Gastroesophageal sphincter (tissue), 4 donors: ENCODE measurements at regions not wholly inside any gene's neighbourhood (a gene's known extent, or its start where the extent isn't known, plus 50 kb on each side); places are given as distances from the start of the nearest gene placed in this dataset.

Experiments
- ATAC-seq: fragments of 150-250 bp; one replicate; pipeline ENCODE4 v1.9.1; 2016; ENCODE audit warnings: mild to moderate bottlenecking, moderate library complexity
- H3K27ac ChIP-seq, 4 donors: fragments of 200-600 bp; sonication (generic) in 3 of 4; 1 replicate in 3 of 4; 2 replicates in 1 of 4; pipeline ENCODE4 v1.5.1; 2016 to 2019
- H3K27me3 ChIP-seq: fragments of 200-600 bp; sonication (generic); one replicate; pipeline ENCODE4 v1.5.1; 2019
- H3K36me3 ChIP-seq, 2 donors: fragments of 200-600 bp; sonication (generic); one replicate each; pipeline ENCODE4 v1.5.1; 2019; ENCODE audit warnings: control low read depth in 1 of 2
- H3K4me1 ChIP-seq, 3 donors: fragments of 200-600 bp; sonication (generic); 1 replicate in 2 of 3; 2 replicates in 1 of 3; pipeline ENCODE4 v1.5.1; 2016 to 2019; ENCODE audit warnings: control low read depth in 2 of 3
- H3K4me3 ChIP-seq, 2 donors: fragments of 200-600 bp; sonication (generic); one replicate each; pipeline ENCODE4 v1.5.1; 2019; ENCODE audit warnings: mild to moderate bottlenecking in 1 of 2, moderate library complexity in 1 of 2
- H3K9me3 ChIP-seq, 3 donors: fragments of 200-600 bp; sonication (generic); one replicate each; pipeline ENCODE4 v1.5.1; 2017 to 2019; ENCODE audit warnings: control low read depth in 2 of 3
- CTCF ChIP-seq, 4 experiments: fragments of 200-600 bp in 2 of 4; fragments of 450-650 bp in 2 of 4; sonication (generic) in 1 of 4; IDR thresholded peaks; one replicate each; pipeline ENCODE4 v1.5.1; 2017 to 2019; ENCODE audit warnings: antibody characterized with exemption in 4 of 4, mild to moderate bottlenecking in 2 of 4, moderate library complexity in 2 of 4
- EP300 ChIP-seq: sonication (generic); formaldehyde crosslinking; IDR thresholded peaks from one replicate; pipeline ENCODE4 v1.6.1; 2017; ENCODE audit warnings: antibody characterized with exemption, mild to moderate bottlenecking
- POLR2A ChIP-seq, 2 donors: fragments of 450-650 bp; IDR thresholded peaks; one replicate each; pipeline ENCODE4 v1.6.1; 2017; ENCODE audit warnings: antibody characterized with exemption in 2 of 2, mild to moderate bottlenecking in 2 of 2, moderate library complexity in 1 of 2
- POLR2AphosphoS5 ChIP-seq: sonication (generic); formaldehyde crosslinking; IDR thresholded peaks from one replicate; pipeline ENCODE4 v1.6.1; 2017; ENCODE audit warnings: antibody characterized with exemption
- WGBS, 2 donors: methylation state at CpG; one replicate each; pipeline ENCODE4 v1.1.5; 2018; ENCODE audit warnings: low coverage in 1 of 2; 5-methylcytosine and 5-hydroxymethylcytosine counted together

DNA sequence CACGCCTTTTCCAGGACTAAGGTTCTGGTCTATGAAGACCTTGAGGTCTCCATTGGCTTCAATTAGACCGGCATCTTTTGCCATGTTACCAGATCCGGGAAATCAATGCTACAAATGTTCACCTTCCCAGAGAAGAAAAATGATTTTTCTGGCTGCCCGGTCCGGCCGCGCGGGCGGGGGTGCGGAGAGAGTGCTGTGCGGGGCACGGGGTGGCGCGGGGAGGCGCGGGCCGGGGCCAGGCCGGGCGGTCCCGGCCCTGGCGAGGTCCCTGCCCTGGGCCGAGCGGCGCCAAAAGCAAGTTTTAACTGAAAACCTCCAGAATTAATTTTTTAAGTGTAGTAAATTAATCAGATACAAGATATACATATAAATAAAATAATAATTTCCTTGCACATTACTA lies 128.2 kb downstream of the MINAR1 start:
- H3K27me3 ChIP-seq: peaks cover 9% of the 10 kb centered on the region
- H3K4me3 ChIP-seq: no peak overlapping the region
- TF ChIP-seq EP300 (no peak), POLR2A (IDR thresholded peaks at IDR 0.05) (no peak)
- H3K36me3 ChIP-seq: no peaks in the 10 kb centered on the region
- H3K9me3 ChIP-seq: no peaks in the 10 kb centered on the region
- H3K4me1 ChIP-seq: no peaks in the 10 kb centered on the region
- WGBS, 2 donors: 86 to 100% methylated on average over 1 to 12 of the region's 24 CpGs
- H3K27ac ChIP-seq: no peak overlapping the region
- no peak for ATAC-seq

GRCh38 chr15:79561982-79562381 lies 129.8 kb downstream of the MINAR1 start:
- TF ChIP-seq POLR2A (IDR thresholded peaks at IDR 0.05): no peak
- no peak for TF ChIP-seq POLR2AphosphoS5
- no peak for TF ChIP-seq EP300
- TF ChIP-seq CTCF (IDR thresholded peaks at IDR 0.05): no peak
- Histone ChIP-seq H3K36me3 (no peaks in the 10 kb centered on the region), H3K27ac (no peak overlapping the region), H3K9me3 (no peaks in the 10 kb centered on the region), H3K4me3 (no peak overlapping the region), H3K4me1 (no peaks in the 10 kb centered on the region), H3K27me3 (peaks cover 9% of the 10 kb centered on the region)
- no peak for ATAC-seq
- 44 to 63% methylated on average over 4 of the region's 4 CpGs for WGBS, 2 donors

DNA sequence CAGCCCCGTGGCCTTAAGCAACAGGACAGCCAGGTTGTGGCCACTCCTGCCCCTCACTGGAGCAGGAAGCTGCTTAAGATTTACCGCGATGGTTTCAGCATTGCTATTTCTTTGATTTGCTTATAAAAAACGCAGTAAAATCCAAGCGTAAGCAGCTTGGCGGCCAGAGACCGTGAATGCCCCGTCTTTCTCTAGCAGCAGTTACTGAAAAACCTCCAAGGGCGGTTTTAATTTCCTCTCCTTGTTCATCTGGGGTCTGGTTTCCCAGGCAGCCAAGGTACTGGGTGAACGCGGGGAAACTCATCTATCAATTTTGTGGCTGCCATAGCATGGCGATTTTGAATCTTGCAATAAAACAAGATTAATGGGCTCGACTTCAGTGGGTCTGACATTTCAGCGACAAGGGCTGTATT lies 130.3 kb downstream of the MINAR1 start:
- no peak for TF ChIP-seq POLR2A (IDR thresholded peaks at IDR 0.05)
- no peak for TF ChIP-seq POLR2AphosphoS5
- no peak for TF ChIP-seq CTCF (IDR thresholded peaks at IDR 0.05)
- no peak for TF ChIP-seq EP300
- 59 to 62% methylated on average over 10 to 13 of the region's 14 CpGs for WGBS, 2 donors

DNA sequence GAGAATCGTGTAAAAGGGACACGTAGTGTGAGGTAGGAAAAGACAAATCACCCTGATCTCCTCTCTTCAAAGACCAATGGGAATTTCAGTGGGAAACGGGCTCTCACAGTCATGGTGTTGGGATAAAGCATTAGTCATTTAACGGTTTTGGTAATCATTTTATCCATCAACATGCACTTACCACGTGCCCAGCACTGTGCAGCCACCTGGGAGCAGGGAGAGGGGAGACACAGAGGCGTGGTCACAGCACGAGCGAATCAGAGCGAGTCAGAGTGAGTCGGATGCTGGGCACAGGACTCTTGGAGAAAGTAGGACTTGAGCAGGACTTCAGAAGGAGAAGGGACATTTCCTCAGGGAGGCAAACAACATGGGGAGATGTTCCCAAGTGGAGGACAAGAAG lies 130.8 kb downstream of the MINAR1 start:
- no peak overlapping the region for H3K4me3 ChIP-seq

More for the DNA sequence above, 130.3 kb downstream of the MINAR1 start:
- Histone ChIP-seq H3K36me3 (no peaks in the 10 kb centered on the region), H3K4me3 (no peak overlapping the region), H3K4me1 (no peaks in the 10 kb centered on the region), H3K27ac (no peak overlapping the region), H3K9me3 (peaks cover 0 to 1% (median 0%) of the 10 kb centered on the region in 3 donors), H3K27me3 (peaks cover 9% of the 10 kb centered on the region)
- no peak for ATAC-seq

DNA sequence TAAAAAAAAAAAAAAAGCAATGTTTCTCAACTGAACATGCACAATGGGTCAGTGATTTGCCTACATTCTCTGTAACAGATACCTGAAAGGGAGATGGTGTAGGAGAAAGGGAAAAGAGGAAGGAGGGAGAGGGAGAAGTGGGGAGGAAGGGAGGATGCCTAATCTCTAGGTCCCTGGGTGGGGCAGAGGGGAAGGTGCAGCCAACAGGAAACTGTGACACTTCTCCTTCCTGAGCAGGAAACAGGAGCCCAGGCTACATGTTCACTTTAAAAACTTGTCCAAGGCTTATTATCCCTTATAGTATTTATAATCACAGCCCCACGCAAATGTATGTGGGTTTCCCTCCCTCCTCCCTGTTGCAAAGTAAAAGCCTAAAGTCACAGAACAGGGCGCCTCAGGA lies 137.9 kb downstream of the MINAR1 start:
- TF ChIP-seq CTCF (IDR thresholded peaks at IDR 0.05): no peak
- no peak for TF ChIP-seq EP300
- no peak for TF ChIP-seq POLR2AphosphoS5
- no peak for TF ChIP-seq POLR2A (IDR thresholded peaks at IDR 0.05)
- H3K9me3 ChIP-seq: peaks cover 0 to 12% (median 0%) of the 10 kb centered on the region in 3 donors
- 35 to 39% methylated on average over 2 of the region's 2 CpGs for WGBS, 2 donors
- no peak overlapping the region for H3K4me3 ChIP-seq
- H3K4me1 ChIP-seq: no peaks in the 10 kb centered on the region
- no peak for ATAC-seq
- no peaks in the 10 kb centered on the region for H3K36me3 ChIP-seq
- no peak overlapping the region for H3K27ac ChIP-seq
- H3K27me3 ChIP-seq: peaks cover 6% of the 10 kb centered on the region

More for the DNA sequence above, 130.8 kb downstream of the MINAR1 start:
- Histone ChIP-seq H3K36me3 (no peaks in the 10 kb centered on the region), H3K4me1 (no peaks in the 10 kb centered on the region), H3K9me3 (peaks cover 0 to 6% (median 0%) of the 10 kb centered on the region in 3 donors), H3K27ac (no peak overlapping the region), H3K27me3 (peaks cover 9% of the 10 kb centered on the region)
- TF ChIP-seq CTCF (IDR thresholded peaks at IDR 0.05) (no peak), POLR2AphosphoS5 (no peak), POLR2A (IDR thresholded peaks at IDR 0.05) (no peak), EP300 (no peak)
- no peak for ATAC-seq
- 67 to 74% methylated on average over 2 to 8 of the region's 10 CpGs for WGBS, 2 donors
